Inflammatory macrophage treated with lipopolysaccharide for 1 hour (primary cell): ENCODE measurements at regions not wholly inside any gene's neighbourhood (a gene's known extent, or its start where the extent isn't known, plus 50 kb on each side); places are given as distances from the start of the nearest gene placed in this dataset.
"Not testable (repeated sequence)": the region's sequence is repeated elsewhere in the genome, so short reads cannot be mapped to it uniquely, and the experiment has no call there.

Experiments
- DNase-seq, 2 donors: peaks; one replicate each; pipeline ENCODE4 v3.0.0-alpha.2; 2020 to 2022

DNA sequence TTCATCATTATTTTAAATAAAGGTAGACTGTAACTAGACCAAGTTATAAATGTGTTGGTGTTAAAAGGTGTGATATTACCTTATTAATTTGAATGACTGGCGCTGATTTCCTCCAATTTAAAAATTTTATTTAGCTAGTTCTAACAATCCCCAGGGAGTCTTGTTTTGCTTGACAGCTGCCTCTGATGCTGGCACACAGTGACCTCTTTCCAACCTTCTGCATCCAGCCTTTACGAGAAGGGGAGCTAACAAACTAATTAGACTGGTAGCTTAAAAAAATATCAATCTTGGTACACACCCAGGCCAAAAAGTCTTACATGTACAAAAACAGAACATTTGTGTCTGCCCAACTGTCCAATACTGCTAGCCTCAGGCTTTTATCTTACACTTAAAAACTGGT, 51.8 kb upstream of the ENPEP start:
- no peak for DNase-seq

DNA sequence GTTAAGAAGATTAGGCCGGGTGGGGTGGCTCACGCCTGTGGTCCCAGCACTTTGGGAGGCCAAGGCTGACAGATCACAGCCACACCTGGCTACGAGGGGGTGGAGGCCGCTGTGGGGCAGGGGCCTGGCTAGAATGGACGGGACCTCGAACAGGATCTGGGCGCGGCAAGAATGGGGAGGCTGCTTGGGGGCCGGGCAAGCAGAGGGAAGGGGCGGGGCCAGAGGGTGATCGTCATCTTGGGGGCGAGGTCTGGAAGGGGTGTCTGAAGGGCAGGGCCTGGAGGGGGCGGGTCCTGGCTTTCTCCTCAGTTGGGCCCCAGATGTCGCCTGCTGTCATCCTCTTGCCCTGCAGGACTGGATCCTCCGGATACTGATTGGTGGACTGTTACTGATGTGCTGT, 57.3 kb upstream of the ENPEP start:
- no peak for DNase-seq

DNA sequence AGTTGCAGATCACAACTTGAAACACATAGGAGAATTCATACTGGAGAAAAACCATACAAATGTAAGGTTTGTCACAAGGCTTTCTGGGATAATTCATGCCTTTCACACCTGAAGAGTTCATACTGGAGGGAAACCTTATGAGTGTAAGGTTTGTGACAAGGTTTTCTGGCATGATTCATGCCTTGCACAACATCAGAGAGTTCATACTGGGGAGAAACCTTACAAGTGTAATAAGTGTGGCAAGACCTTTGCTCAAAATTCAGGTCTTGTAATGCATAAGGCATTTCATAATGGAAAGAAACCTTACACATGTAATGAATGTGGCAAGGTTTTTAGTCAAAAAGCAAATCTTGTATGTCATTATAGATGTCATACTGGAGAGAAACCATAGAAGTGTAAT, 58.8 kb upstream of the ENPEP start:
- DNase-seq = no peak

DNA sequence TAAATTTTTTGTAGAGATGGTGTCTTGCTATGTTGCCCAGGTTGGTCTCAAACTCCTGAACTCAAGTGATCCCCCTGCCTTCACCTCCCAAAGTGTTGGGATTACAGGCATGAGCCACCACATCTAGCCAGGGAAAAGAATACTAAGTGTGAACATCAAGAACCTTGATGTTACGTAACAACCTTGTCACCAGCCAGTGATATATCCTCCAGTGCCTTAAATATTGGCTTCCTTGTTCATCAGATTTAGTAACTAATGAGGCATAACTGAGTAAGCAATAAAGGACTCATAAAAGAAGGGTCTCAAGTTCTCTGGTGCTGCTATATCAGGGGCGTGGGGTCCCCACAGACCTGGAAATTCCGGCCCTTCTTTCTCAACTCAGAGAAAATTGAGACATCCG, 60.5 kb upstream of the ENPEP start:
- no peak for DNase-seq

DNA sequence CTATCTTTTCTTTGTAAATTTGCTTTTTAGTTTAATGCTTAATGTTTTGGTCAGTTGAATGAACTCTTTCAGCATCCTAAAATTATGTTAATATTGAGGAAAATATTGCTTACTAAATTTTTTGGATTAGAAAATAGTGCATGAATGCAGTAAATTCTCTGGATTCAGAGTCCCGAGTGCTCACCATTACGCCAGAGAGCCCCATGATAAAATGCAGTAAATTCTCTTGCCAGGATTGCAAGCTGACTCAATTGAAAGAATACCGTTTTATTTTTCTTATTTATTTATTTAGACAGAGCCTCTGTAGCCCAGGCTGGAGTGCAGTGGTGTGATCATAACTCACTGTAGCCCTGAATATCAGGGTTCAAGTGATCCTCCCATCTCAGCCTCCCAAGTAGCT, 60.9 kb upstream of the ENPEP start:
- DNase-seq = no peak

DNA sequence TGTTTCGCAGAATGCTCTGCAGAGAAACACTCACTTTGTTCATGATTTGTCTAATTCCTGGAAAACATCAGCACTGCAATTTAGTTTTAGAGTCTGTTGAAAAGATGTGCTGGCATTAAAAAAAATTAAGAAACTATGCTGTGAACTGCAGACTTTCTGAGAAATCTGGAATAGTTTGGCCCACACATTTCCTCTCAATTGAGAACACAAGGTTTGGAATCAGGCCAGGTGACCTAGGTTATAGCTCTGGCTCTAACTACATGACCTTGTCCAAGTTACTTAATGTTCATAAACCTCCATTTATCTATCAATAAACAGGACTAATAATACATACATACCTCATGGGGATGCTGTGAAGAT, 61.4 kb upstream of the ENPEP start:
- DNase-seq = no peak

DNA sequence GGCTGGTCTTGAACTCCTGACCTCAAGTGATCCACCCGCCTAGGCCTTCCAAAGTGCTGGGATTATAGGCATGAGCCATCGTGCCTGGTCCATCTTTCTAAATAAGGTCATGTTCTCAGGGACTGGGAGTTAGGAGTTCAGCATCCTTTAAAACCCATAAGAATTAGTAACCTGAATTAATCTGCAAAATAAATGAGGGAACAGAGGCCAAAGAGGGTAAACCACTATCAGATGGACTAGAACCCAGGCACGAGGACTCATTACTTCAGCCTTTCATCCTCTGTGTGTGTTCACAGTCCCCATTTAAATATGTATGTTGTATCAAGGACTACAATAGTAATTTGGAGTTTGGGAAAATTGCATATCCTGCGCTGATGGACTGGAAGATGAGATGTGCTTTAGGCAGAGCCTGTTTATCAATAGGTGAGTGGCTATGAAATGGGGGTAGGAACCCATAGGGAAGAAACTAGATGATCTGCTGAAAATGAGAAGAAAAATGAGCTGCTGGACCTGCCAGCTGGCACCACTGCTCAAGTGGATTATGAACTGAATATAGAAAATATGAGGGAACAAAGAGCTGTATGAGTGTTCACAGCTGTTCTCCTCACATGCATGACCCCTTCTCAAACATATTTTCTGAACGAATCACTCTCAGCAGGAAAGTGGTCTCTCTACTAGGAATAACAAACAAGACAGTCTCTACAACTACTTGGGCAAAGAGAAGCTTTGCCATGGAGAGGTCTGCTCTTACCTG, 62.0 kb upstream of the ENPEP start:
- not testable (repeated sequence) for DNase-seq

DNA sequence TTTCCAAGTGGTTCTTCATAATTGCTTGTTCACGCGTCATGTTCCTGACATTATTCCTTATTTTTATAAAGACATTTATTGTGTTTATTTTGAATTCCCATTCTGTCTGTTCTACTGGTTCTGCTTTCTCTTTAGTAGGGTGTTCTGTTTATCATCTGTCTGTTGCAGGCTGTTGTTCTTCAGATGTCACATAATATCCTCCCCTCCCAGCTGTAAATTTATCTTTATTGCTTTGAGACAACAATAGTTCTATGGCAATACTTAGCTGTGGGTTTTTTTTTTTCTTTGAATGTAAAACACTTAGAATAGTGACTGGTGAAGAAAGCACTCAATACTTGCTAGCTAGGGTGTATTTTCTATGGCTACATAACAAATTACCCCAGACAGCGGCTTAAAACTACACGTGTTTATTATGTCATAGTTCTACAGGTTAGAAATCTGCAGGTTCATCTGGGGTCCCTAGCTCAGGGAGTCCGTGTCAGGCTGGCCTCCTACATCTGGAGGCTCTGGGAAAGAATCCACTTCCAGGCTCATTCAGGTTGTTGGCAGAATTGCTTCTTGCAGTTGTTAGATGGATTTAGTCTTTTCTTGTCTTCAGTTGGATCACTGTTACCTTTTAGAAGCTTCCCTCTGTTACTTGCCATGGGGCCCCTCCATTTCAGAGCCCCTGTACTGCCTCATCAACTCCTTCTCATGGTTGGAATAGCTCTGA, 63.4 kb upstream of the ENPEP start:
- DNase-seq = no peak

DNA sequence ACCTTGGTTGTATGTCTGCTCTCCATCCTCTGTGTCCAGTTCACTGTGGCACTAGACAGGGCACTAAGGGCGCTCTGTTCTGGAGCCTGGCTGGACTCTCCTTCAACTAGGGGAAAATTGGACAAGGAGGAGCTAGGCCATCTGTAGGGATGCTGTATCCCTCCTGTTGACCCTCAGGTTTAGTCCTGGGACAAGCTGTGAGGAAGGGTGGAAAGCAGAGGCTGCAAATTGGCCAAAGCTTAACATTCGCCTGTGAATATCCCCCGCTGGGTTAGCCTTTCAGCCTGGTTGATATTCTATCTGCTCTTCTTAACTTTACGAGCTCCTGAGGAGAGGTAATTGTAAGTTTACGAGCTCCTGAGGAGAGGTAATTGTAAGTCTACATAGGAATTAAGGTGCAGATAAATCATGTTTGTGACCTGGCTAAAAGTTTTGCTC, 64.4 kb upstream of the ENPEP start:
- no peak for DNase-seq

DNA sequence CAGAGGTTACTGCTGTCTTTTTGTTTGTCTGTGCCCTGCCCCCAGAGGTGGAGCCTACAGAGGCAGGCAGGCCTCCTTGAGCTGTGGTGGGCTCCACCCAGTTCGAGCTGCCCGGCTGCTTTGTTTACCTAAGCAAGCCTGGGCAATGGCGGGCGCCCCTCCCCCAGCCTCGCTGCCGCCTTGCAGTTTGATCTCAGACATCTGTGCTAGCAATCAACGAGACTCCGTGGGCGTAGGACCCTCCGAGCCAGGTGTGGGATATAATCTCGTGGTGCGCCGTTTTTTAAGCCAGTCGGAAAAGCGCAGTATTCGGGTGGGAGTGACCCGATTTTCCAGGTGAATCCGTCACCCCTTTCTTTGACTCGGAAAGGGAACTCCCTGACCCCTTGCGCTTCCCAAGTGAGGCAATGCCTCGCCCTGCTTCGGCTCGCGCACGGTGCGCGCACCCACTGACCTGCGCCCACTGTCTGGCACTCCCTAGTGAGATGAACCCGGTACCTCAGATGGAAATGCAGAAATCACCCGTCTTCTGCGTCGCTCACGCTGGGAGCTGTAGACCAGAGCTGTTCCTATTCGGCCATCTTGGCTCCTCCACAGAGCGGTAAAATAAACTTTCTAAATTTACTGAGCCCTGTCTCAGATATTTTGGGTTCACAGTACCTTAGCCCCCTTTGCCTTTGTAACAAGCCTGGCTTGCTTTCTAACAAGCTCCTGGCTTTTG, 64.9 kb upstream of the ENPEP start:
- DNase-seq = not testable (repeated sequence)

DNA sequence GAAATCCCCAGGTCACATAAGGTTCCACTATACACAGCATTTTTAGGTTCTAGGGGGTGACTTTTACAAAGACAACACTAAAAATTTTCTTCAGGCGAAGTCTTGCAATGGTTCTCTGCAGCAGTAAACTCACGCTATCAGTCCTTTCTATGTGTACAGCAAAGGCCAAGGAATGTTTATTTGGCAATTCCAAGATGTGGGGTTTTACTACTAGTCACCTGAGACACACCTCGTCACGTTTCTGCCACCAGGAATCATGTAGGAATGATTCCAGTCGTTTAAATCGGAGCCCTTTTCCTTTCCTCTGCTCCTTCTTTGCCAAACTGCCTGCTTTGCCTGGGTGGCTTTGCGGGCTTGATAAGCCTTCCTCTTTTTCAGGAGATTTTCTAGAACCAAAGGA, 75.9 kb upstream of the ENPEP start:
- no peak for DNase-seq

DNA sequence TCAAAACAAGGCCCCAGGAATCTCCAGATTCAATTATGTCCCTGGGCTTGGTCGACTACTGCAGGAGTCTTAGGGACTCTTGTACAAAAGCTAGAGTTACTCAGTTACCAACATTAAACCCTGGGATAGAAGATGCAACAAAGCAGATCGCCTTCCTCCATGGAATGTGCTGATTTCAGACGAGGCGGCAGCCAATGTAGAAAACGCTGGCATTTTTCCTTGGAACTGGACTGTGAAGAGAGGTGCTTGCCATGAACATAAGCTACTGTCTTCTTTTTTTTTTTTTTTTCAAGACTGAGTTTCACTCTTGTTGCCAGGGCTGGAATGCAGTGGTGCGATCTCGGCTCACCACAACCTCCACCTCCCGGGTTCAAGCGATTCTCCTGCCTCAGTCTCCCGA, 76.9 kb upstream of the ENPEP start:
- not testable (repeated sequence) for DNase-seq

DNA sequence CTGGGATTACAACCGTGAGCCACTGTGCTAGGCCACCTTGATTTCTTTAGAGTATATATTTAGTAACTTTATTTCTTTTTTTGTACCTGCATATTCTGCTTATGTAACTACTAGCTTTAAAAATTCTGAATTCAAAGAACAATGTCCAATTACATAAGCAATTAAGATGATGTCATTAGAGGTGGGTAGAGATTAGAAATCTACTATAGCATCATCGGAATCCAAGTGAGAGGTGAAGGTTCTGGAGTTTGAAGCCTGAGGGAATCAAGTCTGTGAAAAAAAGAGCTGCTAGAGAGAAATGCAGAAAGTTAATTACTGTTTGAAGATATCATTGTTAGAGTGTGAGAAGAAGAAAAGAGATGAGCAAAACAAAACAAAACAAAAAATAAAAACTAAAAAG, 79.0 kb upstream of the ENPEP start:
- no peak for DNase-seq

DNA sequence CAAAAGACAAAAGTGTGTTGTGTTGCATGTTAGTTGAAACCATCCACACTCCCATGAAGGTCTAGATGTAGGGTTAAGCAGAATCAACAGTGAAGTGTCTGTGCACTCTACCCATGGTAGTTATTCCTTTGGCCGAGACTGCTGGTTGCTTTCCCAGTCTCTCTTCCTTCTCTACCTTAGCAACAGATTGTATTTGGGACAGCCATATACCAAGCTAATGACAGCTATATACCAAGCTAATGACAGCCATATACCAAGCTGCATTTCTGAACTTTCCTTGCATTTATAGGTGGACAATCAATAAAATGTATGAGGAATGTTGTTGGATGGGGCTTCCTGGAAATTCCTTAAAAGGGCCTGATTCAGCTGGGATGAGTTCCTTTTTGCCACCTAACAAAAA, 80.5 kb upstream of the ENPEP start:
- no peak for DNase-seq

DNA sequence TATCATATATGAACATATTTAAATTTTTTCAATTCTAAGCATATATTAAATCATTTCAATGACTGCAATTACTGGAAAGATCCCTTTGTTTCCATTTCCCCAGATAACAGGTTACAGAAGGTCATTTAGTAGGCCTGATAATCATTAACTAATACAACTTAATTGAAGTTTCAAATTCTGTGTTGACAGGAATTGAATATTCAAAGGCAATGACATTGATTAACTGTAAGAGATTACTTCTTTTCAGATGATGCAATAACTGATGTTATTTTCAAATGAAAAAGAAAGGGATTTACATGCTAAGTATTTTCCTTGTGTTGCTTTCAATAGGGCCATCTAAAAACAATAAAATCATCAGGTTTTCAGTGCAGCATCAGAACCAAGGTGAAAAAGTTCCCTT, 81.1 kb upstream of the ENPEP start:
- DNase-seq = no peak

DNA sequence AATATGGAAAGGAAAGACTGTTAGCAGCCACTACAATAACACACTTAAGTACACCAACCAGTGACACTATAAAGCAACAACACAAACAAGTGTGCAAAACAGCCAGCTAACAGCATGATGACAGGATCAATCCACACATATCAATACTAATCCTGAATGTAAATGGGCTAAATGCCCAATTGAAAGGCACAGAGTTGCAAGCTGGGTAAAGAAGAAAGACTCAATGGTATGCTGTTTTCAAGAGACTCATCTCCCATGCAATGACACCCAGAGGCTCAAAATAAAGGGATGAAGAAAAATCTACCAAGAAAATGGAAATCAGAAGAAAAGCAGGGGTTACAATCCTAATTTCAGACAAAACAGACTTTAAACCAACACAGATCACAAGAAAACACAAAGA, 94.2 kb upstream of the ENPEP start:
- DNase-seq = no peak

DNA sequence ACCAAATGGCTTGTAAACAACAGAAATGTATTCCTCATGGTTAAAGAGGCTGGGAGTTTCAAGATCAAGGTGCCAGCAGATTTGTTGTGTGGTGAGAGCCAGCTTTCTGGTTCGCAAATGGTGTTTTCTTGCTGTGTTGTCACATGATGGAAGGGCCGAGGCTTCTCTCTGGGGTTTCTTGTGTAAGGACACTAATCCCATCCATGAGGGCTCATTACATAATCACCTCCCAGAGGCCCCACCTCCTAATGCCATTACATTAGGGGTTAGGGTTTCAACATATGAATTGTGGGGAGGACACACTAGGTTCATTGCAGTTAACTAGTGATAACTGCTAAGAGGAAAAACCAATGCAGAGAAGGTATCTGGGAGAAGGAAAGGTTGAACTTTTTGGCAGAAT, 103.5 kb upstream of the ENPEP start:
- no peak for DNase-seq

DNA sequence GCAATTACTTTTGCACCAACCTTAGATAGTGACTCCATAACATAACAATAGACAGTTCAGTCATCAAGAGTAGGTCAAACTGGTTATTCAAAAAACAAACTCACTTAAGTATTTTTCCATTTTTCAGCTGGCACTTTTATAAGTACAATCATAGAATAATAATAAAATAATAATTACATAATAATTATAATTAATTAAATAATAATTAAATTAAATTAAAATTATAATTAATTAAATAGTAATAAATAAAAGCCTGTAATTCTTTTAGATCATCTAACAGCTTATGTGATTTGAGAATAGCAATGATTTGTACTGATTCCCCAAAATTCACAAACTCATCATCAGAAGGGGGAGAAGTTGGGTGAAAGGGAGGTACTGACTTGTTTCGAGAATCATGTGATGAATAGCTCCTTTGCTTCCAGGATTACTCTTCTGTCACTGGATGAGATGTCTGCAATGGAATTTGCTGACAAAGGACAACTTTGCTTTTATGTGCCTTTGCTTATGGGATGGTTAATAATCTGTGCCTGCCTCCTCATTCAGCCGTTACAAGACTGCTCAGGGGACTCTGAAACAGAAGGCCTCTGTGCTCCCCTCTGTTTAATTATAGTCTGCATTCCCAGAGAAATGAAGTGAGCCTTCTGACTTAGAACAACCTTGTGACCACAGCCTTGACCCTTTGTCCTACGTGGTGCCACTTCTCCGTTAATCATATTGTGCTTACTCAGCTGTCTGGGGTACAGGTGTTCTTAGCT, 104.8 kb upstream of the ENPEP start:
- DNase-seq = no peak

DNA sequence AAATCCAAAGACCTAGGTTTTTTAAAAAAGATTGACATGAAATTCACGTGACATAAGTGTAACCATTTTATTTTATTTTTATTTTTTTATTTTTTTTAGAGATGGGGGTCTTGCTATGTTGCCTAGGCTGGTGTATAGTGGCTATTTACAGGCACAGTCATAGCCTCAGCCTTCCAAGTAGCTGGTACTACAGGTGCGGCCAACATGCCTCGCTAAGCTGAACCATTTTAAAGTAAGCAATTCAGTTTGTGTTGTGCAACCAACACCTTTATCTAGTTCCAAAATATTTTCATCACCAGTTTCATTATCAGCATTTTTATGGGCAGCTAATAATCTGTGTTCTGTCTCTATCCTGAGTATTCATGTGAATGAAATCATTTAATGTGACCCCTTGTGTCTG, 107.5 kb upstream of the ENPEP start:
- DNase-seq = no peak

DNA sequence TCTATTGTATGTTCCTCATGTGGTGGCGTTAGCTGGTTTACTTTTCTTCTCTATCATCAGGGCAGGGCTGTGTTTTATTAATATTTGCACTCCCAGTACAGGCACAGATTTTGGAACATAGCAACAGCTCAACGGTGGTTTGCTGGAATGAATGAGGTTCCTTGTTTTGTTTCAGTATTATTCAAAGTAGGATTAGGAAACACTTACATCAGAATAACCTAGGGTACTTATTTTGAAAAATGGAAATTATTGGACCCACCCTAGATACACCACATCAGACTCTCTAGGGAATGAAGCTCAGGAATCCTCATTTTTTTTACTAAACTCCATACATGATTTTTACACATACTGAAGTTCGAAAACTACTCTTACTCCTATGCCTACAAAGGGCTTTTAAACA, 108.8 kb upstream of the ENPEP start:
- no peak for DNase-seq

DNA sequence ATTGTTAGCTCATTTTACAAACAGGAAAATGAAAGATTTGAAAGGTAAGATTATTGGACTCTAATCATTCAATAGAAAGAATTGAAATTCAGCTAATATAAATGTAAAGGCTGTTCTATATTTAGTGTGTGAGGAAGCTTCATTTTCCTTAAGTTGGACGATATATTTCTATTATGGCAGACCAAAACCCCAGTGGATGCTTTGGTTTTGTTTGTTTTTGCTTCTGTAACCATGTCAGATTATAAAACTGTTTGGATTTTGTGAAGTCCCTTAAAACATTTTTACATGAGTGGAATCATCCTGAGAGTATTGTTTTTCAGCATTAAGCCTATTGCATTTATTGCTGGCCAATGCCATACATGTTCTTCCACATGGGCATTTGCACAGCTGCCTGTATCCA, 110.2 kb upstream of the ENPEP start:
- no peak for DNase-seq

DNA sequence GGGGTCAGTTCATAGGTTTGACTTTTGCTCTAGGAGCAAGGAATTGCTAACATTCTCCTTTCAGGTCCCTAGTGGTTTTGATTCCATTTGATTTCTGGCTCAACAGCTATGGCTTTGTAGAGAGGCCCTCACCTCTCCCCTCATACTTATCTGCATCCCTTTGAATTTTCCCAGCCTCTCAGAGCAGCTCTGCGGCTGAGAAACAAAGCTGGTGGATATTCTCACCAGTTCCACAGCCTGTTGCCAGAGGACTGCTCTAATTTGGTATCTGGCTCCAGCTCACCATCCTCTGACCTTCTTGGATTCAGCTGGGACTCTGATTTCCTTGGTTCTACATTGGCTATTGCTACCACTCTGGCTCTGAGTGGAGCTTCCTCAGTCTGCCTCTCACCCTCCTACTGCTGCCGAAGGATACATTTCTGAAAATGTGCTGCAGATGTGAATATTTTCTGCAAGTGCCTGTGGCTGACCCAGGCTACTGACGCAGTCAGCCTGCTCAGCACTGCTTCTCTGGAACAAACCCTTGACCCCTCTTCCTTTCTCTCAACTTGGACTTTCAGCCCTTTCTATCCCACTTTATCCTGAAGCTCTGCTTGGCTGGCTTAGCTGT, 110.9 kb upstream of the ENPEP start:
- no peak for DNase-seq

DNA sequence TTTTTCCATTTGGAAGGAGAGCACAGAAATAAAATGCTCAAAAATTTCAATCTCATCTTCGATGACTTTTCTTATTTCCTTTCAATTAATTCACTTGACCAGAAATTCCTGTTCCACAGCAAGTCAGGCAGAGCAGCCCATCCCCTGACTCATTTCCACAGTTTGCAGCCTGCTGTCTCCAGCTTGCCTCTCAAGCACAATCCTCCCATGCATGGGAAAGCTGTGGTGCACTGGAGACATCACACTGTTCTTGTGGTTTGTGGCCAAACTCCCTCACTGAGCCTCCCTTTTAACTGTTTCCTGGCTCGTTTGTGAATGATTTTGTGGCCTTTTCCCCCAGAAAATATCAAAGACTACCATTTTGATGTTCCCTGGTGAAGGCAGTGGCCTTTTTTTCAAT, 114.0 kb upstream of the ENPEP start:
- DNase-seq = no peak
